B cell (primary cell): ENCODE measurements at regions not wholly inside any gene's neighbourhood (a gene's known extent, or its start where the extent isn't known, plus 50 kb on each side); places are given as distances from the start of the nearest gene placed in this dataset.

Experiments
- ATAC-seq: fragments of 200-7000 bp; cut with Tn5 transposase; one replicate; pipeline ENCODE4 v1.10.0; 2021; ENCODE audit warnings: low read depth, mild to moderate bottlenecking, moderate number of reproducible peaks, moderate library complexity
- CTCF ChIA-PET: fragments of 350-600 bp; sonication (Branson Sonifier 250); formaldehyde crosslinking; loops from one replicate; lab custom pipeline; 2021; ENCODE audit warnings: antibody characterized with exemption, inconsistent platforms; lab: Charles Lee
- POLR2A ChIA-PET: fragments of 350-600 bp; sonication (Branson Sonifier 250); formaldehyde crosslinking; loops from one replicate; lab custom pipeline; 2021; ENCODE audit warnings: antibody characterized with exemption; lab: Charles Lee
- DNase-seq: peaks from one replicate; pipeline ENCODE4 v3.0.0; 2013
- H2AFZ ChIP-seq: 2 replicates; pipeline ENCODE4 v1.6.1; 2012; ENCODE audit warnings: mild to moderate bottlenecking, low read depth, low read length; ENCODE audit not compliant: insufficient read depth, poor library complexity, severe bottlenecking
- H3K27ac ChIP-seq, 2 donors: 1 replicate in 1 of 2; 2 replicates in 1 of 2; pipeline ENCODE4 v1.5.1; 2012 to 2013; ENCODE audit warnings: low read length in 2 of 2, mild to moderate bottlenecking in 2 of 2, moderate library complexity in 1 of 2
- H3K27me3 ChIP-seq, 4 experiments: fragments of 200-600 bp in 1 of 4; sonication (generic) in 1 of 4; replicated peaks in 1 of 4; 1 replicate in 2 of 4; 2 replicates in 2 of 4; pipeline versions ENCODE4 v1.6.1 to v1.7.0; 2013 to 2016; ENCODE audit warnings: low read length in 3 of 4, mild to moderate bottlenecking in 2 of 4, mixed read lengths in 1 of 4, moderate library complexity in 1 of 4; ENCODE audit not compliant: insufficient read depth in 4 of 4, control insufficient read depth in 3 of 4; ENCODE audit errors: control extremely low read depth in 1 of 4
- H3K36me3 ChIP-seq, 2 experiments: replicated peaks in 1 of 2; 1 replicate in 1 of 2; 2 replicates in 1 of 2; pipeline versions ENCODE4 v1.6.1 to v1.7.1; 2013; ENCODE audit warnings: low read length in 1 of 2; ENCODE audit not compliant: insufficient read depth in 2 of 2, control insufficient read depth in 1 of 2; ENCODE audit errors: control extremely low read depth in 1 of 2, extremely low read depth in 1 of 2
- H3K4me1 ChIP-seq, 2 donors: fragments of 200-600 bp in 1 of 2; sonication (generic) in 1 of 2; 1 replicate in 1 of 2; 2 replicates in 1 of 2; pipeline versions ENCODE4 v1.5.1 to v1.6.1; 2013 to 2017; ENCODE audit warnings: low read length in 2 of 2; ENCODE audit not compliant: control insufficient read depth in 2 of 2, insufficient read depth in 2 of 2
- H3K4me2 ChIP-seq: replicated peaks from 2 replicates; pipeline ENCODE3; 2012; ENCODE audit warnings: mild to moderate bottlenecking, low read depth, low read length; ENCODE audit not compliant: poor library complexity, severe bottlenecking
- H3K4me3 ChIP-seq, 5 experiments: fragments of 200-600 bp in 1 of 5; sonication (generic) in 1 of 5; 1 replicate in 3 of 5; 2 replicates in 2 of 5; pipeline versions ENCODE4 v1.5.1 to v1.7.0; 2011 to 2016; ENCODE audit warnings: low read length in 4 of 5, mild to moderate bottlenecking in 4 of 5, low read depth in 2 of 5, control low read depth in 1 of 5, moderate library complexity in 1 of 5; ENCODE audit not compliant: insufficient read depth in 1 of 5; ENCODE audit errors: control extremely low read depth in 1 of 5, extremely low read depth in 1 of 5
- H3K79me2 ChIP-seq: fragments of 200-600 bp; sonication (generic); one replicate; pipeline ENCODE4 v1.6.0; 2016; ENCODE audit warnings: low read length; ENCODE audit not compliant: control insufficient read depth, insufficient read depth
- H3K9ac ChIP-seq: fragments of 200-600 bp; sonication (generic); 2 replicates; pipeline ENCODE4 v1.6.1; 2017; ENCODE audit warnings: mild to moderate bottlenecking, low read length, moderate library complexity
- H3K9me3 ChIP-seq, 3 donors: one replicate each; pipeline versions ENCODE4 v1.6.1 to v1.7.1; 2013; ENCODE audit warnings: low read length in 2 of 3; ENCODE audit not compliant: control insufficient read depth in 2 of 3, insufficient read depth in 1 of 3; ENCODE audit errors: control extremely low read depth in 1 of 3
- H4K20me1 ChIP-seq: 2 replicates; pipeline ENCODE4 v1.6.0; 2012; ENCODE audit warnings: mild to moderate bottlenecking, low read length; ENCODE audit not compliant: insufficient read depth, control insufficient read depth, poor library complexity, severe bottlenecking
- H3K27ac Mint-ChIP-seq: one replicate; pipeline ENCODE4 v1.8.0; 2021; ENCODE audit warnings: mixed read lengths
- H3K27me3 Mint-ChIP-seq: one replicate; pipeline ENCODE4 v1.8.0; 2021; ENCODE audit warnings: mixed read lengths
- H3K4me1 Mint-ChIP-seq: one replicate; pipeline ENCODE4 v1.8.0; 2021; ENCODE audit warnings: mixed read lengths
- H3K4me3 Mint-ChIP-seq: one replicate; pipeline ENCODE4 v1.8.0; 2021; ENCODE audit warnings: mixed read lengths
- H3K9me3 Mint-ChIP-seq: one replicate; pipeline ENCODE4 v1.8.0; 2022; ENCODE audit warnings: mixed read lengths; ENCODE audit not compliant: insufficient read depth
- EZH2 ChIP-seq: IDR thresholded peaks from 2 replicates; pipeline ENCODE4 v1.6.1; 2012; ENCODE audit warnings: borderline replicate concordance, low read depth, mild to moderate bottlenecking, moderate library complexity, low read length; ENCODE audit not compliant: insufficient read depth, poor library complexity, severe bottlenecking
- WGBS: methylation state at CpG from one replicate; pipeline ENCODE4 v1.1.5; 2013; ENCODE audit warnings: missing lambda C conversion rate; ENCODE audit not compliant: insufficient coverage; 5-methylcytosine and 5-hydroxymethylcytosine counted together
- intact Hi-C: fragments of 100-400 bp; cut with micrococcal nuclease; formaldehyde crosslinking; loops from one replicate; pipeline ENCODE4 v1.10.0; 2022
- TF ChIP-seq, protein P1 (sequence below): fragments of 200-600 bp; IDR thresholded peaks from one replicate; pipeline ENCODE4 v1.8.0; 2022; ENCODE audit warnings: antibody characterized with exemption, mild to moderate bottlenecking

DNA sequence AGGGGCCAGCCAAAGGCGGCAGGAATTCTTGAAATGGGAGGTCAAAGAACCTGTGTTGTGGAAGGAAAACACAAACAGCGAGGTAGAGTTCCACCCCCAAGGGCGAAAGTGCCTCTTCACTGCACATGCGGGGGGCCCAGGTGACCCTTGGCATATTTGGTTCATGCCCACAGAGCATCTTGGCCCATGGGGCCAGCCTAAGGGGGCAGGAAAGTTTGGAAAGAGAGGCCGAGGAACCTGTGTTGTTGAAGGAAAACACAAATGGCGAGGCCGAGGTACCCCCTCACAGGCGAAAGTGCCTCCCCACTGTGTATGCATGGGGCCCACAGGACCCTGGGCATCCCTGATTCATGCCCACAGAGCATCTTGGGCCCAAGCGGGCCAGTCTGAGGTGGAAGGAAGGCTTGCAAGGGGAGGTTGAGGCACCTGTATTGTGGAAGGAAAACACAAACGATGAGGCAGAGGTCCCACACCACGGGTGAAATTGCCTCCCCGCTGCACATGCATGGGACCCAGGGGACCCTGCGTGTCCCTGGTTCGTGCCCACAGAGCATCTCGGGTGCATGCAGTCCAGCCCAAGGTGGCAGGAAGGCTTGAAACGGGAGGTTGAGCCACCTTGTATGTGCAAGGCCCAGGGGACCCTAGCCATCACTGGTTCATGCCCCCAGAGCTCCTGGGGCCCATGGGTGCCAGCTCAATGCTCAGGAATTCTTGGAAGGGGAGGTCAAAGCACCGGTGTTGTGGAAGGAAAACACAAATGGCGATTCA is 384.1 kb downstream of the ALG10 start:
- H3K9ac ChIP-seq: no peak overlapping the region
- no peaks in the 10 kb centered on the region for H3K4me1 ChIP-seq
- H4K20me1 ChIP-seq: no peaks in the 10 kb centered on the region
- H3K4me3 Mint-ChIP-seq: no peak overlapping the region
- no peaks in the 10 kb centered on the region for H3K4me1 Mint-ChIP-seq
- intact Hi-C loops: no loop called here
- H3K36me3 ChIP-seq: no peaks in the 10 kb centered on the region
- no peaks in the 10 kb centered on the region for H3K79me2 ChIP-seq
- ATAC-seq: no peak
- no peaks in the 10 kb centered on the region for H3K27me3 ChIP-seq
- TF ChIP-seq, protein P1, sequence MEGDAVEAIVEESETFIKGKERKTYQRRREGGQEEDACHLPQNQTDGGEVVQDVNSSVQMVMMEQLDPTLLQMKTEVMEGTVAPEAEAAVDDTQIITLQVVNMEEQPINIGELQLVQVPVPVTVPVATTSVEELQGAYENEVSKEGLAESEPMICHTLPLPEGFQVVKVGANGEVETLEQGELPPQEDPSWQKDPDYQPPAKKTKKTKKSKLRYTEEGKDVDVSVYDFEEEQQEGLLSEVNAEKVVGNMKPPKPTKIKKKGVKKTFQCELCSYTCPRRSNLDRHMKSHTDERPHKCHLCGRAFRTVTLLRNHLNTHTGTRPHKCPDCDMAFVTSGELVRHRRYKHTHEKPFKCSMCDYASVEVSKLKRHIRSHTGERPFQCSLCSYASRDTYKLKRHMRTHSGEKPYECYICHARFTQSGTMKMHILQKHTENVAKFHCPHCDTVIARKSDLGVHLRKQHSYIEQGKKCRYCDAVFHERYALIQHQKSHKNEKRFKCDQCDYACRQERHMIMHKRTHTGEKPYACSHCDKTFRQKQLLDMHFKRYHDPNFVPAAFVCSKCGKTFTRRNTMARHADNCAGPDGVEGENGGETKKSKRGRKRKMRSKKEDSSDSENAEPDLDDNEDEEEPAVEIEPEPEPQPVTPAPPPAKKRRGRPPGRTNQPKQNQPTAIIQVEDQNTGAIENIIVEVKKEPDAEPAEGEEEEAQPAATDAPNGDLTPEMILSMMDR: no peak
- no peak for TF ChIP-seq EZH2
- peaks cover 9% of the 10 kb centered on the region for H3K9me3 Mint-ChIP-seq
- ChIA-PET CTCF (no interaction called here), POLR2A (no interaction called here)
- H3K27ac Mint-ChIP-seq: no peak overlapping the region
- H3K27ac ChIP-seq: no peak overlapping the region
- WGBS: 79% methylated on average over 18 of the region's 18 CpGs
- H3K27me3 Mint-ChIP-seq: no peaks in the 10 kb centered on the region
- H3K9me3 ChIP-seq: peaks cover 5 to 59% (median 45%) of the 10 kb centered on the region in 3 donors
- H2AFZ ChIP-seq: no peak overlapping the region
- no peak overlapping the region for H3K4me2 ChIP-seq
- DNase-seq: no peak
- no peak overlapping the region for H3K4me3 ChIP-seq

DNA sequence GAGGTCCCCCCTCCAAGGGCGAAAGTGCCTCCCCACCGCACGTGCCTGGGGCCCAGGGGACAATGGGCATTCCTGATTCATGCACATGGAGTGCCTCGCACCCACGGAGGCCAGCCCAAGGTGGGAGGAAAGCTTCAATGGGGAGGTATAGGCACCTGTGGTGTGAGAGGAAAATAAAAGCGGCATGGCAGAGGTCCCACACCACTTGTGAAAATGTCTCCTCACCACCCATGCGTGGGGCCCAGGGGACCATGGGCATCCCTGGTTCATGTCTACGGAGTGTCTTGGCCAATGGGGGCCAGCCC is 384.7 kb downstream of the ALG10 start:
- DNase-seq: no peak
- ATAC-seq: no peak
- Histone ChIP-seq H3K27ac (no peak overlapping the region), H3K4me2 (no peak overlapping the region), H3K79me2 (no peaks in the 10 kb centered on the region), H3K9me3 (peaks cover 5 to 53% (median 48%) of the 10 kb centered on the region in 3 donors), H3K9ac (no peak overlapping the region), H3K27me3 (no peaks in the 10 kb centered on the region), H2AFZ (no peak overlapping the region), H3K4me3 (no peak overlapping the region), H3K36me3 (no peaks in the 10 kb centered on the region), H3K4me1 (no peaks in the 10 kb centered on the region), H4K20me1 (no peaks in the 10 kb centered on the region)
- no peaks in the 10 kb centered on the region for H3K27me3 Mint-ChIP-seq
- ChIA-PET CTCF (no interaction called here), POLR2A (no interaction called here)
- intact Hi-C loops: no loop called here
- peaks cover 9% of the 10 kb centered on the region for H3K9me3 Mint-ChIP-seq
- H3K4me3 Mint-ChIP-seq: no peak overlapping the region
- WGBS: 74% methylated on average over 5 of the region's 8 CpGs
- H3K4me1 Mint-ChIP-seq: no peaks in the 10 kb centered on the region
- TF ChIP-seq, protein P1: no peak
- TF ChIP-seq EZH2: no peak
- H3K27ac Mint-ChIP-seq: no peak overlapping the region
